ENCODE measurements at regions not wholly inside any gene's neighbourhood (a gene's known extent, or its start where the extent isn't known, plus 50 kb on each side); places are given as distances from the start of the nearest gene placed in this dataset.

DNA sequence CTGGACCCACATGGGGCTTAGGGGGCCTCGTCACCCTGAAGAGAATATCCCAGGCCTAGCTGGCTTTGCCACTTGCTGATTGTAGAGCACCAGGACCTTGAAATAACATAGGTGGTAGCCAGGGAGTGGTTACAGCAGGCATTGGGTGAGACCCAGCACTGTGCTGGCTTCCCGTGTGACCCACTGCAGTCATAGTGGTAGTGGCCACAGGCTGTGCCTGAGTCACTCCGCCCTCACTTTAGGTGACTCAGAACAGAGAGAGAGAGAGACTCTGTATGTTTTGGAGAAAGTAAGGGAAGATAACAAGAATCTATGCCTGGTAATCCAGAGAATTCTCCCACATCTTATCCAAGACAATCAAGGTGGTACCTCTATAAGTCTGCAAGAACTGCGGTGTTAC, 98.7 kb upstream of the LHX8 start:
- in situ Hi-C loops (cut with MboI; ENCODE audit: low sequenced_read_pairs): no loop called here
- no peak overlapping the region for H2BK5ac ChIP-seq (ENCODE audit: low read depth, low read length, poor library complexity, severe bottlenecking)
- no peak overlapping the region for H3K23ac ChIP-seq (ENCODE audit: low read depth, low read length)
- H2BK15ac ChIP-seq (ENCODE audit: low read depth, low read length): no peak overlapping the region
- H3K4me1 ChIP-seq (ENCODE audit: control insufficient read depth, insufficient read depth, low read length): no peaks in the 10 kb centered on the region
- no peak overlapping the region for H2AFZ ChIP-seq (replicated peaks; ENCODE audit: low read length, poor library complexity)
- POLR2A ChIA-PET (ENCODE audit: unreplicated experiment): no interaction called here
- CTCF ChIA-PET: no interaction called here
- H3K4me2 ChIP-seq (ENCODE audit: low read depth, low read length): no peak overlapping the region
- no peak for DNase-seq
- ATAC-seq (ENCODE audit: low read depth): no peak
- H2BK120ac ChIP-seq (ENCODE audit: low read depth, low read length): no peak overlapping the region
- dilution Hi-C loops (cut with HindIII; ENCODE audit: low sequenced_read_pairs, unreplicated experiment): no loop called here
- H2AK5ac ChIP-seq (ENCODE audit: low read depth, low read length): no peak overlapping the region
- H3K4ac ChIP-seq (ENCODE audit: low read depth, low read length): no peak overlapping the region
- no CpG with 5 or more reads among the region's 4 CpGs for WGBS, 2 experiments (ENCODE audit: extremely low coverage in 2 of 2, insufficient read length in 1 of 2)
- no peak overlapping the region for H3K18ac ChIP-seq (ENCODE audit: low read depth, low read length)
- no peak overlapping the region for H3K27ac ChIP-seq (ENCODE audit: insufficient read depth, low read length)
- no peaks in the 10 kb centered on the region for H3K9me1 ChIP-seq (ENCODE audit: insufficient read depth, low read length)
- no TSS peak for BruUV-seq (replicated peaks)
- no peaks in the 10 kb centered on the region for H4K20me1 ChIP-seq (ENCODE audit: insufficient read depth, low read length)
- intact Hi-C loops (cut with micrococcal nuclease): no loop called here
- no peak overlapping the region for H3K14ac ChIP-seq (replicated peaks; ENCODE audit: low read depth, low read length)
- no peak overlapping the region for H3K9ac ChIP-seq (ENCODE audit: low read depth, low read length)
- H4K8ac ChIP-seq (ENCODE audit: low read depth in 2 of 2, low read length in 2 of 2): no peak overlapping the region
- no peak overlapping the region for H3K56ac ChIP-seq (ENCODE audit: extremely low read depth, insufficient read depth, low read length)
- H3K36me3 ChIP-seq (ENCODE audit: control insufficient read depth, insufficient read depth, low read length): no peaks in the 10 kb centered on the region
- H3K9me3 ChIP-seq (ENCODE audit: control insufficient read depth, insufficient read depth, low read length): peaks cover 11% of the 10 kb centered on the region
- H3K27me3 ChIP-seq (ENCODE audit: control insufficient read depth, insufficient read depth, low read length): no peaks in the 10 kb centered on the region
- no peak overlapping the region for H4K91ac ChIP-seq (ENCODE audit: insufficient read depth, low read depth, low read length)
- H4K5ac ChIP-seq (ENCODE audit: low read depth, low read length): no peak overlapping the region
- H2BK20ac ChIP-seq (ENCODE audit: low read depth, low read length): no peak overlapping the region
- H2AK9ac ChIP-seq (replicated peaks; ENCODE audit: low read depth, low read length, poor library complexity): no peak overlapping the region
- H3K4me3 ChIP-seq (ENCODE audit: insufficient read depth, low read depth, low read length): no peak overlapping the region
- TF ChIP-seq CTCF (conservative IDR thresholded peaks at IDR 0.05; ENCODE audit: low read depth, low read length): no peak
- no peak for TF ChIP-seq RFX5 (IDR thresholded peaks at IDR 0.05; ENCODE audit: low read depth, low read length)
- no peak for TF ChIP-seq MAZ (IDR thresholded peaks at IDR 0.05; ENCODE audit: borderline replicate concordance, low read depth, low read length)
- no peak for TF ChIP-seq RCOR1 (IDR thresholded peaks at IDR 0.05; ENCODE audit: insufficient replicate concordance, low read length)
- no peak for TF ChIP-seq NFE2L2 (IDR thresholded peaks at IDR 0.05; ENCODE audit: low read depth, low read length)
- no peak for TF ChIP-seq MAFK (IDR thresholded peaks at IDR 0.05; ENCODE audit: low read depth, low read length)
- TF ChIP-seq MXI1 (IDR thresholded peaks at IDR 0.05; ENCODE audit: borderline replicate concordance, low read depth, low read length): no peak
- TF ChIP-seq CHD1 (IDR thresholded peaks at IDR 0.05; ENCODE audit: low read depth, low read length): no peak
- no peak for TF ChIP-seq POLR2A (IDR thresholded peaks at IDR 0.05; ENCODE audit: low read depth, low read length)
- TF ChIP-seq SMC3 (IDR thresholded peaks at IDR 0.05; ENCODE audit: low read depth, low read length): no peak
- TF ChIP-seq, protein P1, sequence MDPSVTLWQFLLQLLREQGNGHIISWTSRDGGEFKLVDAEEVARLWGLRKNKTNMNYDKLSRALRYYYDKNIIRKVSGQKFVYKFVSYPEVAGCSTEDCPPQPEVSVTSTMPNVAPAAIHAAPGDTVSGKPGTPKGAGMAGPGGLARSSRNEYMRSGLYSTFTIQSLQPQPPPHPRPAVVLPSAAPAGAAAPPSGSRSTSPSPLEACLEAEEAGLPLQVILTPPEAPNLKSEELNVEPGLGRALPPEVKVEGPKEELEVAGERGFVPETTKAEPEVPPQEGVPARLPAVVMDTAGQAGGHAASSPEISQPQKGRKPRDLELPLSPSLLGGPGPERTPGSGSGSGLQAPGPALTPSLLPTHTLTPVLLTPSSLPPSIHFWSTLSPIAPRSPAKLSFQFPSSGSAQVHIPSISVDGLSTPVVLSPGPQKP (IDR thresholded peaks at IDR 0.05; ENCODE audit: borderline replicate concordance, low read depth, low read length): no peak
- TF ChIP-seq RAD21 (IDR thresholded peaks at IDR 0.05; ENCODE audit: low read length): no peak
- TF ChIP-seq BHLHE40 (IDR thresholded peaks at IDR 0.05; ENCODE audit: low read depth, low read length): no peak
- TF ChIP-seq CEBPB (IDR thresholded peaks at IDR 0.05; ENCODE audit: low read depth, low read length): no peak
- TF ChIP-seq USF2 (IDR thresholded peaks at IDR 0.05; ENCODE audit: low read depth, low read length): no peak
- no peak for TF ChIP-seq FOS (IDR thresholded peaks at IDR 0.05; ENCODE audit: low read depth, low read length)
- no peaks in the 10 kb centered on the region for H3K79me1 ChIP-seq (ENCODE audit: low read depth in 1 of 2, low read length in 2 of 2)
